Activated T-helper 1 cell treated with anti-CD3 and anti-CD28 coated beads, Interleukin-12 subunit alpha, Interleukin-12 subunit beta, Interleukin-2, Interleukin-4 antibody, amounts not matched to agents 30 ng/mL and 10 ng/mL and 1 ng/mL, durations not matched to agents 14 hours and 24 hours and 36 hours (primary cell): ENCODE measurements at regions not wholly inside any gene's neighbourhood (a gene's known extent, or its start where the extent isn't known, plus 50 kb on each side); places are given as distances from the start of the nearest gene placed in this dataset.

ENCODE experiments used
- DNase-seq: peaks from one replicate; pipeline ENCODE4 v3.0.0; 2021; ENCODE audit warnings: low spot score
- H3K27ac Mint-ChIP-seq: one replicate; pipeline ENCODE4 v1.8.0; 2021; ENCODE audit warnings: mild to moderate bottlenecking, mixed read lengths
- H3K27me3 Mint-ChIP-seq: one replicate; pipeline ENCODE4 v1.8.0; 2022; ENCODE audit warnings: mild to moderate bottlenecking, moderate library complexity, mixed read lengths; ENCODE audit not compliant: insufficient read depth
- H3K36me3 Mint-ChIP-seq: one replicate; pipeline ENCODE4 v1.8.0; 2021; ENCODE audit warnings: low read depth, mixed read lengths
- H3K4me1 Mint-ChIP-seq: one replicate; pipeline ENCODE4 v1.8.0; 2021; ENCODE audit warnings: low read depth, mixed read lengths
- H3K4me3 Mint-ChIP-seq: one replicate; pipeline ENCODE4 v1.8.0; 2021; ENCODE audit warnings: mild to moderate bottlenecking, moderate library complexity, mixed read lengths
- H3K9me3 Mint-ChIP-seq: one replicate; pipeline ENCODE4 v1.8.0; 2021; ENCODE audit warnings: mixed read lengths
- intact Hi-C: fragments of 100-400 bp; cut with micrococcal nuclease; formaldehyde crosslinking; loops from one replicate; pipeline ENCODE4 v1.15.1; 2024

- no peaks in the 10 kb centered on the region for H3K36me3 Mint-ChIP-seq
- no peak for DNase-seq
- H3K4me1 Mint-ChIP-seq, result no peaks in the 10 kb centered on the region
- H3K27me3 Mint-ChIP-seq, result peaks cover 2% of the 10 kb centered on the region
- no peak overlapping the region for H3K4me3 Mint-ChIP-seq
- intact Hi-C loops, result no loop called here
- H3K27ac Mint-ChIP-seq, result no peak overlapping the region
- no peaks in the 10 kb centered on the region for H3K9me3 Mint-ChIP-seq
These were observed 651.7 kb upstream of the CCDC54 start for GRCh38 chr3:106725566-106725965.

DNA sequence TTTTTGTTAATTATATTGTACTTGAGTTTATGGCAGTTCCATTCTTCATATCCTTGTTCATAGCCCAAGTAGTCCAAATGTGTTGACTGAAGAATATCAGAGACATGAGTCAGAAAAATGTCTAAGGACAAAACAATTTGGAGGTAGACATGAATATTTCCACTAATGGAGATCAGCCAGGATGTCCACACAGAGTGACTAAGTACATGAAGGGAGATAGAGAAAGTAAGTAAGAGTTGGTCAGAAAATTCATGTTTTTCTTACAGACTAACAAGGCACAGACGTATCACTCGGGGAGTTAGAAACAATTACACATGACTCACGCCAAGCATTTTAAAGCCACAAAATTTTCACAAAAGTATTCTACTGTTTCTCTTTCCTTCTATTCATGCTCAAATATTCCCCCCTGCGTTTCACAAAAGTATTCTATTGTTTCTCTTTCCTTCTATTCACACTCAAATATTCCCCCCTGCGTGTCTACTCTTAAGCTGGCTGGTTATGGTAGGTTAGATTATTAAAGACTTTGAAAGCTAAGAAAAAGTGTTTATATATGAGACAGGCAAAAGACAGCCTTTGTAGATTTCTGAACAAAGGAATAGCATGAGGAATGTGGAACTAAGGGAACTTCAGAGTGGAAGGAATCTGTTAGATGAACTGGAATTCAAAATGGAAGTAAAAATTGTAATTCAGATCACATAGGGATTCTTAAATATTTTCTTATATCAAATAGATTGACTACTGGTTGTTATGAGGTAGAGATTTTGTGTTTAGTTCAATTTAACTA, 648.7 kb upstream of the CCDC54 start:
- Mint-ChIP-seq H3K27ac (no peak overlapping the region), H3K9me3 (no peaks in the 10 kb centered on the region), H3K4me3 (no peak overlapping the region), H3K27me3 (no peaks in the 10 kb centered on the region), H3K4me1 (no peaks in the 10 kb centered on the region), H3K36me3 (no peaks in the 10 kb centered on the region)
- no peak for DNase-seq
- intact Hi-C loops, result no loop called here

GRCh38 chr3:106729481-106729880, 647.8 kb upstream of the CCDC54 start:
- H3K4me3 Mint-ChIP-seq, result no peak overlapping the region
- DNase-seq, result no peak
- H3K9me3 Mint-ChIP-seq, result no peaks in the 10 kb centered on the region
- no peaks in the 10 kb centered on the region for H3K36me3 Mint-ChIP-seq
- H3K4me1 Mint-ChIP-seq, result no peaks in the 10 kb centered on the region
- H3K27ac Mint-ChIP-seq, result no peak overlapping the region
- intact Hi-C loops, result no loop called here
- no peaks in the 10 kb centered on the region for H3K27me3 Mint-ChIP-seq

GRCh38 chr3:106731230-106731629, 646.0 kb upstream of the CCDC54 start:
- intact Hi-C loops, result no loop called here
- H3K4me3 Mint-ChIP-seq, result no peak overlapping the region
- DNase-seq, result no peak
- no peak overlapping the region for H3K27ac Mint-ChIP-seq
- no peaks in the 10 kb centered on the region for H3K4me1 Mint-ChIP-seq
- no peaks in the 10 kb centered on the region for H3K36me3 Mint-ChIP-seq
- H3K9me3 Mint-ChIP-seq, result no peaks in the 10 kb centered on the region
- H3K27me3 Mint-ChIP-seq, result no peaks in the 10 kb centered on the region

GRCh38 chr3:106734712-106735111, 642.5 kb upstream of the CCDC54 start:
- Mint-ChIP-seq H3K4me1 (no peaks in the 10 kb centered on the region), H3K27ac (no peak overlapping the region), H3K27me3 (no peaks in the 10 kb centered on the region), H3K36me3 (no peaks in the 10 kb centered on the region), H3K9me3 (no peaks in the 10 kb centered on the region), H3K4me3 (no peak overlapping the region)
- no peak for DNase-seq
- intact Hi-C loops, result no loop called here

DNA sequence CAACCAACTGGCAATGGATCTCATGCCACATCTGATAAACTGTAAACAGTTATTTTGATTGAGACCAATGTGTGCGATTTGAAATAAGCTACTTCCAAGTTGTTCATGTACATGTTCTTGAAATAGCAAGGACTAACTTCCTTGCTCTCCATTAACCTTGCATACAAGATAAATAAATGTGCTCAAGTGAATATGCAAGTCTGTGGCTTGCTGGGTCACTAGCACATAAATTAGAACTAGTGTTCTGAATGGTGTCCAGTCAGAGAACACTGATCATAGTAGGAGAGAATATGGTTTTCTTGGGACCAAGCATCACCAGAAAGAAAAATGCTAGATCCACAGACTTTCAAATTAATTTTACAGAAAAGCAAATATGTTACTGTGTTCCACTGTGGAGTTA, 640.0 kb upstream of the CCDC54 start:
- intact Hi-C loops, result no loop called here
- H3K27me3 Mint-ChIP-seq, result no peaks in the 10 kb centered on the region
- H3K4me1 Mint-ChIP-seq, result no peaks in the 10 kb centered on the region
- H3K27ac Mint-ChIP-seq, result no peak overlapping the region
- H3K9me3 Mint-ChIP-seq, result no peaks in the 10 kb centered on the region
- no peaks in the 10 kb centered on the region for H3K36me3 Mint-ChIP-seq
- no peak overlapping the region for H3K4me3 Mint-ChIP-seq
- DNase-seq, result no peak

DNA sequence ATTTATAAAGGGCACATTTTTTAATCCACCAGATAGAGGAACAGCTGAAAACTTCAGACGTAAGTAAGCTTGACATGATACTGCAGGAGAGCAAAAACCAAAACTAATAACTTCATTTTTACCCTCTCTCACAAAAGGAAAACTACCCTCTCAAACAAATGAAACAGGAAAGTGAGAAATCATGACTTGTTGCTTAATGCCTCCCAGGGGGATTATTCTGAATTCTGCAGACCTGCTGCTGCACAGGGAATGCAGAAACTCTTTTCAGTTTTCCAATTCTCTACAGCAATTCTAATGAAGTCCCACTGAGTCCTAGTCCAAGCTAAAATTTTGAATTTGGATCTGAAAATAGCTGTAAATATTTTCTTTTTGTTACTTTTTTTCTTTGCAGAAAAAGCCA, 637.1 kb upstream of the CCDC54 start:
- no peak for DNase-seq
- Mint-ChIP-seq H3K27me3 (no peaks in the 10 kb centered on the region), H3K36me3 (no peaks in the 10 kb centered on the region), H3K9me3 (no peaks in the 10 kb centered on the region), H3K4me3 (no peak overlapping the region), H3K4me1 (no peaks in the 10 kb centered on the region), H3K27ac (no peak overlapping the region)
- intact Hi-C loops, result no loop called here

DNA sequence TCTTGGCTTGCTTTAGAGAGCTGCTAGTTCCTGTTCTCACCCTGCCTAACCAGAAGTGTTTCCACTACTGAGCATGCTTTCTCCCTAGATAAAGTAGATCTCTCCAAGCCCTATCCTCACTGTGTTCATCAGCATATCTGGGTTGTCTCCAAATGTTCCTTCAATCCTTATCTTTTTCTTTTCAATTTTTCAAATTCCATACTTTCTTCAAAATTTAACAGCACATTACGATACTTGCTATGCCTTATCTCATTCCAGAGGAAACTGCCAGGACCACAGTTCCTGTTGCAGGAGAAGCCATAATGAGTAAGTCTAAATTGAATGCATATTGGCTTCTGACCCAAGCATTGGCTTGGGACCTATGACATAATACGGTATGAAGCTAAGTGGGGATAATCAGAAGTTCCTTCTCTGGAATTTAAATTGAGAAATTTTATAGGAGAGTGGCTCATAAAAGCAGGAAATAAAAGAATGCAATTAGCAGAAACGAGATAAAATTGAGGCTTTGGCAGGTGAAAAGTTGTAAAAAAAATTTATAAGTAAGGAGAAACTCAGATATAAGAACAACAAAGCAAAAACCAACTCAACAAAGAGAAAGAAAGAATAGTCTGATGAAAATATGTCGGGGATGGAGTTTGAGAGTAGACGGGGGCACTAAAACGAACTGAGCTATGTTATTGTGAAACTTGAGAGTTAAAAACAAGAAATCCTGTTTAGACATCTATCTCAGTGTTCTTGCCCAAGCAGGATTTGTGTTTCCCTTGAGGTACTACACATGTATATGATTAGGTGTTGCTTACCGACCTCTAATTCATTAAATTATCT, 631.7 kb upstream of the CCDC54 start:
- Mint-ChIP-seq H3K4me3 (no peak overlapping the region), H3K27ac (no peak overlapping the region), H3K27me3 (no peaks in the 10 kb centered on the region), H3K4me1 (no peaks in the 10 kb centered on the region), H3K36me3 (no peaks in the 10 kb centered on the region), H3K9me3 (no peaks in the 10 kb centered on the region)
- no peak for DNase-seq
- intact Hi-C loops, result no loop called here

- no peak for DNase-seq
- Mint-ChIP-seq H3K27ac (no peak overlapping the region), H3K9me3 (no peaks in the 10 kb centered on the region), H3K4me3 (no peak overlapping the region), H3K27me3 (no peaks in the 10 kb centered on the region), H3K4me1 (no peaks in the 10 kb centered on the region), H3K36me3 (no peaks in the 10 kb centered on the region)
- intact Hi-C loops, result no loop called here
These were observed 631.0 kb upstream of the CCDC54 start for GRCh38 chr3:106746286-106746685.

DNA sequence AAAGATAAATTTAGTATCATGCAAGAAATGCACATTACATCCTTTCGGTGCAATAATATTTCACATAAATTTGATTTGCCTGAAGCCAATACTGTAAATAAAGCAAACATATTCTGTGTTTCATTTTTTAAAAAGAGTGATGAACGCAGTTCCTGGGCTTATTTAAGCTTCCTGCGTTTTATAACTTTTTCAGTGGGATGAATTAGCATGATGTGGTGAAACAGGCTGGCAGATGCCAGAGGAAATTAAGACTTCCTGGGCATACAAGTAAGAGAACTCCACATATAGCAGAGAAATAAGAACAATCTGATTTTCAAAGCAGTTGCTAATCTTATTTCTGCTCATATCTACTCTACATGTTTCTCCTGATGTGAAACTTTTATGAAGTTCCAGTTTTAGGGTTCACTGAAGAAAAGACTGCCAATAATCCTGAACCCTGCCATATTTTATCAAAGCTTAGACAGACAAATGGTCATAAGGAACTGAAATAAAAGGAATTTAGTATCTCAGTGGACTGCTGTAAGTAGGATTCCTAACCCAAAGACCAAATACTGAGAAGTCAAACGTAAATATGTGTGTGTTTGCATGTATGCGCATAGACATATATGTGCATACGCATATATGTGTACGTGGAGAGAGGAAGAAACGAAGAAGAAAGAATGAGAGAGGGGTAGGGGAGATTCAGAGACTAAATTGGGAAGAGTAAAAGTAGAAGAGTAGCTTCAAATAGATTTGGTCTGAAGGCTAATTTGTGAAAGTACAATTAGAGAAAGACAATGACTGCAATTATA, 628.6 kb upstream of the CCDC54 start:
- Mint-ChIP-seq H3K27ac (no peak overlapping the region), H3K27me3 (no peaks in the 10 kb centered on the region), H3K4me3 (no peak overlapping the region), H3K36me3 (no peaks in the 10 kb centered on the region), H3K4me1 (no peaks in the 10 kb centered on the region), H3K9me3 (no peaks in the 10 kb centered on the region)
- DNase-seq, result no peak
- intact Hi-C loops, result no loop called here

GRCh38 chr3:106750092-106750491, 627.1 kb upstream of the CCDC54 start:
- no peak for DNase-seq
- intact Hi-C loops, result no loop called here
- Mint-ChIP-seq H3K9me3 (peaks cover 6% of the 10 kb centered on the region), H3K27me3 (no peaks in the 10 kb centered on the region), H3K4me1 (no peaks in the 10 kb centered on the region), H3K36me3 (no peaks in the 10 kb centered on the region), H3K27ac (no peak overlapping the region), H3K4me3 (no peak overlapping the region)

- Mint-ChIP-seq H3K4me3 (no peak overlapping the region), H3K36me3 (no peaks in the 10 kb centered on the region), H3K9me3 (peaks cover 9% of the 10 kb centered on the region), H3K4me1 (no peaks in the 10 kb centered on the region), H3K27ac (no peak overlapping the region), H3K27me3 (no peaks in the 10 kb centered on the region)
- intact Hi-C loops, result no loop called here
- no peak for DNase-seq
These were observed 621.9 kb upstream of the CCDC54 start for GRCh38 chr3:106755336-106755735.

- Mint-ChIP-seq H3K4me1 (no peaks in the 10 kb centered on the region), H3K27me3 (no peaks in the 10 kb centered on the region), H3K9me3 (peaks cover 9% of the 10 kb centered on the region), H3K4me3 (no peak overlapping the region), H3K27ac (no peak overlapping the region), H3K36me3 (no peaks in the 10 kb centered on the region)
- no peak for DNase-seq
- intact Hi-C loops, result no loop called here
These were observed 620.3 kb upstream of the CCDC54 start for GRCh38 chr3:106756901-106757300.
